GM23338 (cell line): ENCODE measurements at regions not wholly inside any gene's neighbourhood (a gene's known extent, or its start where the extent isn't known, plus 50 kb on each side); places are given as distances from the start of the nearest gene placed in this dataset.

Experiments used
- ATAC-seq: fragments of 200-7000 bp; cut with Tn5 transposase; 3 replicates; pipeline ENCODE4 v1.9.1; 2020
- DNase-seq: peaks from one replicate; pipeline ENCODE4 v3.0.0-alpha.2; 2015; ENCODE audit warnings: low spot score
- H2AFZ ChIP-seq: fragments of 200-600 bp; sonication (generic); 2 replicates; pipeline ENCODE4 v1.8.0; 2016; ENCODE audit warnings: antibody characterized with exemption, mild to moderate bottlenecking, moderate library complexity
- H3F3A ChIP-seq: fragments of 200-600 bp; sonication (generic); replicated peaks from 2 replicates; pipeline ENCODE4 v1.8.0; 2017; ENCODE audit warnings: antibody characterized with exemption, mixed run types, low read depth
- H3K27ac ChIP-seq: fragments of 200-600 bp; sonication (generic); 2 replicates; pipeline ENCODE4 v1.6.1; 2016; ENCODE audit warnings: low read depth
- H3K27me3 ChIP-seq: fragments of 200-600 bp; sonication (generic); 2 replicates; pipeline ENCODE4 v1.8.0; 2016; ENCODE audit warnings: mild to moderate bottlenecking, mixed run types, moderate library complexity; ENCODE audit not compliant: insufficient read depth
- H3K36me3 ChIP-seq: fragments of 200-600 bp; sonication (generic); 2 replicates; pipeline ENCODE4 v1.8.0; 2016; ENCODE audit warnings: mild to moderate bottlenecking; ENCODE audit not compliant: insufficient read depth
- H3K4me1 ChIP-seq: fragments of 200-600 bp; sonication (generic); 2 replicates; pipeline ENCODE4 v1.8.0; 2016; ENCODE audit warnings: mild to moderate bottlenecking, moderate library complexity; ENCODE audit not compliant: insufficient read depth
- H3K4me2 ChIP-seq: fragments of 200-600 bp; sonication (generic); 2 replicates; pipeline ENCODE4 v1.7.1; 2017; ENCODE audit warnings: mixed run types
- H3K4me3 ChIP-seq: fragments of 200-600 bp; sonication (generic); 2 replicates; pipeline ENCODE4 v1.6.1; 2016; ENCODE audit warnings: mixed run types
- H3K79me2 ChIP-seq: fragments of 200-600 bp; sonication (generic); replicated peaks from 2 replicates; pipeline ENCODE4 v1.8.0; 2017; ENCODE audit warnings: mild to moderate bottlenecking; ENCODE audit not compliant: insufficient read depth
- H3K9me2 ChIP-seq: fragments of 200-600 bp; sonication (generic); 2 replicates; pipeline ENCODE4 v1.8.0; 2017; ENCODE audit not compliant: insufficient read depth
- H4K20me1 ChIP-seq: fragments of 200-600 bp; sonication (generic); replicated peaks from 2 replicates; pipeline ENCODE4 v1.8.0; 2017; ENCODE audit warnings: mild to moderate bottlenecking; ENCODE audit not compliant: insufficient read depth
- H3K27ac Mint-ChIP-seq: 2 replicates; pipeline ENCODE4 v1.8.0; 2020; ENCODE audit warnings: inconsistent platforms, mild to moderate bottlenecking, moderate library complexity, mixed read lengths
- H3K27me3 Mint-ChIP-seq: 3 replicates; pipeline ENCODE4 v1.8.0; 2022; ENCODE audit warnings: low read depth, mild to moderate bottlenecking, moderate library complexity, mixed read lengths, inconsistent platforms; ENCODE audit not compliant: insufficient read depth, poor library complexity
- H3K36me3 Mint-ChIP-seq: 3 replicates; pipeline ENCODE4 v1.8.0; 2021; ENCODE audit warnings: low read depth, mild to moderate bottlenecking, inconsistent platforms, moderate library complexity, mixed read lengths
- H3K4me1 Mint-ChIP-seq: 3 replicates; pipeline ENCODE4 v1.8.0; 2020; ENCODE audit warnings: mild to moderate bottlenecking, inconsistent platforms, mixed read lengths
- H3K4me3 Mint-ChIP-seq: 3 replicates; pipeline ENCODE4 v1.8.0; 2021; ENCODE audit warnings: moderate library complexity, mild to moderate bottlenecking, inconsistent platforms, mixed read lengths
- H3K9me3 Mint-ChIP-seq: 3 replicates; pipeline ENCODE4 v1.8.0; 2020; ENCODE audit warnings: moderate library complexity, mild to moderate bottlenecking, inconsistent platforms, mixed read lengths
- CREB1 ChIP-seq: fragments of 250-450 bp; sonication (Bioruptor Pico); IDR thresholded peaks from 2 replicates; pipeline ENCODE4 v1.5.0; 2020; ENCODE audit warnings: low read depth, mild to moderate bottlenecking, moderate library complexity
- ETS1 ChIP-seq: IDR thresholded peaks from 2 replicates; pipeline ENCODE4 v1.6.1; 2016; ENCODE audit warnings: antibody characterized with exemption
- EZH2 ChIP-seq: fragments of 200-600 bp; sonication (generic); IDR thresholded peaks from one replicate; pipeline ENCODE4 v1.8.0; 2017; ENCODE audit warnings: antibody characterized with exemption, mild to moderate bottlenecking, low read depth; ENCODE audit not compliant: unreplicated experiment
- JUNB ChIP-seq: IDR thresholded peaks from one replicate; pipeline ENCODE4 v1.6.1; 2016; ENCODE audit warnings: antibody characterized with exemption; ENCODE audit not compliant: unreplicated experiment
- NANOG ChIP-seq: IDR thresholded peaks from 2 replicates; pipeline ENCODE4 v1.6.1; 2016; ENCODE audit warnings: antibody characterized with exemption, borderline replicate concordance
- STAT1 ChIP-seq: IDR thresholded peaks from one replicate; pipeline ENCODE4 v1.6.1; 2016; ENCODE audit warnings: antibody characterized with exemption; ENCODE audit not compliant: unreplicated experiment
- ZNF331 ChIP-seq: fragments of 250-450 bp; sonication (Bioruptor Pico); IDR thresholded peaks from 2 replicates; pipeline ENCODE4 v1.5.0; 2020; ENCODE audit warnings: low read depth, mild to moderate bottlenecking, moderate library complexity
- ZNF462 ChIP-seq: fragments of 250-450 bp; sonication (Bioruptor Pico); IDR thresholded peaks from 2 replicates; pipeline ENCODE4 v1.5.0; 2020; ENCODE audit warnings: mild to moderate bottlenecking, moderate library complexity
- TF ChIP-seq, protein P1 (sequence below): IDR thresholded peaks from one replicate; pipeline ENCODE4 v1.6.1; 2018; ENCODE audit warnings: antibody characterized with exemption; ENCODE audit not compliant: unreplicated experiment

GRCh38 chr18:28342231-28342630, 165.3 kb upstream of the CDH2 start:
- H3K36me3 ChIP-seq = no peaks in the 10 kb centered on the region; the same call in 1 of the 2 replicates
- Mint-ChIP-seq H3K4me3 (no peak overlapping the region), H3K9me3 (peaks cover 9% of the 10 kb centered on the region), H3K27ac (no peak overlapping the region), H3K36me3 (peaks cover 6% of the 10 kb centered on the region), H3K27me3 (peaks cover 2% of the 10 kb centered on the region), H3K4me1 (no peaks in the 10 kb centered on the region; the same call in 2 of the 3 replicates)
- H3K27ac ChIP-seq = no peak overlapping the region
- no peak overlapping the region for H3K4me3 ChIP-seq
- H2AFZ ChIP-seq = no peak overlapping the region
- ATAC-seq (no peak), DNase-seq (no peak)
- 0 out of 2 replicates have a peak, but pooled peaks cover under 1% of the 10 kb centered on the region for H3K4me1 ChIP-seq
- TF ChIP-seq JUNB = no peak
- TF ChIP-seq NANOG = no peak
- no peak for TF ChIP-seq STAT1
- H3K9me2 ChIP-seq = no peaks in the 10 kb centered on the region
- H3K4me2 ChIP-seq = no peak overlapping the region
- no peaks in the 10 kb centered on the region for H3K27me3 ChIP-seq
- H3K79me2 ChIP-seq = no peaks in the 10 kb centered on the region
- no peaks in the 10 kb centered on the region for H4K20me1 ChIP-seq
- no peaks in the 10 kb centered on the region for H3F3A ChIP-seq

GRCh38 chr18:28338316-28338715, 161.4 kb upstream of the CDH2 start:
- no peak overlapping the region for H3K27ac ChIP-seq
- no peak overlapping the region for H3K4me2 ChIP-seq
- H3K4me1 Mint-ChIP-seq = no peaks in the 10 kb centered on the region; the same call in 2 of the 3 replicates
- TF ChIP-seq, protein P1, sequence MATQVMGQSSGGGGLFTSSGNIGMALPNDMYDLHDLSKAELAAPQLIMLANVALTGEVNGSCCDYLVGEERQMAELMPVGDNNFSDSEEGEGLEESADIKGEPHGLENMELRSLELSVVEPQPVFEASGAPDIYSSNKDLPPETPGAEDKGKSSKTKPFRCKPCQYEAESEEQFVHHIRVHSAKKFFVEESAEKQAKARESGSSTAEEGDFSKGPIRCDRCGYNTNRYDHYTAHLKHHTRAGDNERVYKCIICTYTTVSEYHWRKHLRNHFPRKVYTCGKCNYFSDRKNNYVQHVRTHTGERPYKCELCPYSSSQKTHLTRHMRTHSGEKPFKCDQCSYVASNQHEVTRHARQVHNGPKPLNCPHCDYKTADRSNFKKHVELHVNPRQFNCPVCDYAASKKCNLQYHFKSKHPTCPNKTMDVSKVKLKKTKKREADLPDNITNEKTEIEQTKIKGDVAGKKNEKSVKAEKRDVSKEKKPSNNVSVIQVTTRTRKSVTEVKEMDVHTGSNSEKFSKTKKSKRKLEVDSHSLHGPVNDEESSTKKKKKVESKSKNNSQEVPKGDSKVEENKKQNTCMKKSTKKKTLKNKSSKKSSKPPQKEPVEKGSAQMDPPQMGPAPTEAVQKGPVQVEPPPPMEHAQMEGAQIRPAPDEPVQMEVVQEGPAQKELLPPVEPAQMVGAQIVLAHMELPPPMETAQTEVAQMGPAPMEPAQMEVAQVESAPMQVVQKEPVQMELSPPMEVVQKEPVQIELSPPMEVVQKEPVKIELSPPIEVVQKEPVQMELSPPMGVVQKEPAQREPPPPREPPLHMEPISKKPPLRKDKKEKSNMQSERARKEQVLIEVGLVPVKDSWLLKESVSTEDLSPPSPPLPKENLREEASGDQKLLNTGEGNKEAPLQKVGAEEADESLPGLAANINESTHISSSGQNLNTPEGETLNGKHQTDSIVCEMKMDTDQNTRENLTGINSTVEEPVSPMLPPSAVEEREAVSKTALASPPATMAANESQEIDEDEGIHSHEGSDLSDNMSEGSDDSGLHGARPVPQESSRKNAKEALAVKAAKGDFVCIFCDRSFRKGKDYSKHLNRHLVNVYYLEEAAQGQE = no peak
- no peak for TF ChIP-seq NANOG
- TF ChIP-seq ETS1 = no peak
- TF ChIP-seq ZNF462 = no peak
- TF ChIP-seq JUNB = no peak
- no peak for TF ChIP-seq ZNF331 (CRISPR knock-in tag)
- TF ChIP-seq CREB1 (CRISPR knock-in tag) = no peak
- no peak for TF ChIP-seq EZH2
- H3K4me3 Mint-ChIP-seq = no peak overlapping the region
- 0 out of 2 replicates have a peak, but pooled peaks cover 7% of the 10 kb centered on the region for H3K9me2 ChIP-seq
- no peak overlapping the region for H3K4me3 ChIP-seq
- H3K36me3 Mint-ChIP-seq = no peaks in the 10 kb centered on the region
- ATAC-seq (no peak), DNase-seq (no peak)
- H3K79me2 ChIP-seq = no peaks in the 10 kb centered on the region
- H4K20me1 ChIP-seq = no peaks in the 10 kb centered on the region
- H2AFZ ChIP-seq = 0 out of 2 replicates have a peak overlapping the region, but pooled peaks have one; percentile 53
- no peaks in the 10 kb centered on the region for H3K27me3 ChIP-seq
- H3K9me3 Mint-ChIP-seq = 0 out of 3 replicates have a peak, but pooled peaks cover 1% of the 10 kb centered on the region
- no peaks in the 10 kb centered on the region for H3K4me1 ChIP-seq
- no peak overlapping the region for H3K27ac Mint-ChIP-seq
- H3F3A ChIP-seq = no peaks in the 10 kb centered on the region
- H3K36me3 ChIP-seq = no peaks in the 10 kb centered on the region
- peaks cover 2% of the 10 kb centered on the region for H3K27me3 Mint-ChIP-seq
